GOT3 (cell line): ENCODE measurements at regions not wholly inside any gene's neighbourhood (a gene's known extent, or its start where the extent isn't known, plus 50 kb on each side); places are given as distances from the start of the nearest gene placed in this dataset.

Experiments used
- DNase-seq: peaks from one replicate; lab custom pipeline; 2025; ENCODE audit warnings: mixed read lengths; lab: John Stamatoyannopoulos, UW

DNA sequence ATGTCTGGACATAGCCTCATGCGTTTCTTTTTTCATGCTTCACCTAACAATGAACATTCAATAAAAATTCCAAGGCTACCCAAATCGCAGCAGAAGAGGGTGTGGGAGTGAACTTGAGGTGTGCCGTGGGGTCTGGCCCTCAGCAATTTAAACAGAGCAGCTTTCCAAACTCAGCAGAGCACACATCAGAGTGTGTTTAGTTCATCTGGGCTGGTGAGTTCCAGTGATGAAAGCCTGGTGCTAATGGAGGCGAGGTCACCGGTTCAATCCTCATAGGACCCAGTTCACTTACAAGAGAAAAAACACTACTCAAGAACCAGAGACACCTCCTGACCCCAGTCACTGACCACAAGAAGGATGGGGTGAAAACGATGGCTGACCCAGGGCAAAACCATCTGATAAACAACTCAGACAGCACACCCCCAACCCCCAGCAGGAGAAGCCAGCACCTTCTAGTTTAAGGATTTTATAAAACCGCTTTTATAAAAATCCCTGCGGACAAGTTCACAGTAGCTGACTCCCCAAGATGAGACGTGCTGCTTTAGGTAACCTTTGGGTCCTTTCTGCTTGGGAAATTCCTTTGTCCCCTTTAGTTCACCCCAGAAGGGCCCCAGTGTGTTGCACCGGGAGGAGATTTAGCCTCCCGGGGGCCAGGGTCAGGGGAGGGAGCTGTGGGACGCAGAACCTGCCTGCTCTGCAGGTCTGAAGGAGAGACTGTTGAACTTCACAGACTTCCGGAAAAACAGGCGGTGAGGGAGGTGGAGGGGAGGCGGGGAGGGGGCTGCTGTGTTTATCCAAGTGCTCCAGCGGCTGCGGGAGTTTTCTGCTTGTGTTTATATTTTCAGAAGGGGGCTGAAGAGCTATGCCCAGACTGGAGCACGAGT, 152.7 kb upstream of the SOX11 start:
- DNase-seq = no peak

- DNase-seq = no peak
These were observed 151.3 kb upstream of the SOX11 start for GRCh38 chr2:5540856-5541255.

- no peak for DNase-seq
These were observed 147.9 kb upstream of the SOX11 start for GRCh38 chr2:5544205-5544786.

DNA sequence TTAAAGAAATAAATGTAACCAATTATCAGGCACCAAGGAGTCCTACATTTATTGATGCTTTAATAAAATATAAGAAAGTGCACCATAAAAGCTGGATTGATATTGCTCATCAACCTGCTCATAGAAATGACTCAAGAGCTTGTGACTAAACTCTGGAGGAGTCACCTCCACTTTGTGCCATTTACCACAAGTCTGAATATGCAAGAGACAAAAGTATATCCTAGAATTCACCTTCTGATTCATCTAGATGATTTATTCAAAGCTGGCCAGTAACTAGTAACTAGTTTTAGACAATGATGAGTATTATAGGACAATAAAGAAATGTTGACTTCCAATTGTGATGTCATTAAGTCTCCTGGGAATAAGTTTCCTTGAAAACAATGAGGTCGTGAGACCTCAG, 146.0 kb upstream of the SOX11 start:
- DNase-seq = no peak

DNA sequence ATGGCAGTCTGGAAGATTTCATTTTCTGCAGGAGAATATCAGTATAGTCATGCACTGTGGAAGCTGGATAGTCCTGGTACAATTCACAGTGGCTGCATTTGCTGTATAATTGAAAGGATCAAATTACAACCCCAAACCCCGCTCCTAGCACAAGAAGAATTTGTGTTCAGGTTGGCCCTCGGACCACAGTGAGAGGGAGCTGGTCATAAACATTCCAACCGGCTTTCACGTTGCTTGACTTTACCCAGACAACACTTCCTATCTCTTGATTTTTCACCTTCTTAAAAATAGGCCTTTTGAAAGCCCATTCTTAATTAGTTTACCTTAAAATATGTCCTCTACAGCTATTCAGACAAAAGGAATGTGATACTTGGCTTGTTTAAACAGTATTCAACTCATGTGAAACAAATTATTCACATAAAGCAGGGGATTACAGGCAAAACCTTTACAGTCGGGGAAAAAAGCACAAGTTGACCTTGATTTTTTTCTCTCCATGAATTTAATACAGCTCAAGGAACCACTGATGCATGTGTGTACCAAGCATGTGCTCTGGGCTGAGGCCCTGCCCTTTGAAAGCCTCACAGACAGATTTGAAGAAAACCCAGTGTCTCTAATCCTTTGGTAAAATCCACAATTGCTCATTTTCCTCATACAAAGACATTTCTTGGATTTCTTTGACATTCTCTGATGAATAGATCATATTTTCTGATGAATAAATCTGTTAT, 143.0 kb upstream of the SOX11 start:
- no peak for DNase-seq

GRCh38 chr2:5549771-5550170, 142.4 kb upstream of the SOX11 start:
- no peak for DNase-seq

GRCh38 chr2:5555636-5556035, 136.5 kb upstream of the SOX11 start:
- DNase-seq = no peak

- no peak for DNase-seq
These were observed 131.2 kb upstream of the SOX11 start for GRCh38 chr2:5561006-5561405.

DNA sequence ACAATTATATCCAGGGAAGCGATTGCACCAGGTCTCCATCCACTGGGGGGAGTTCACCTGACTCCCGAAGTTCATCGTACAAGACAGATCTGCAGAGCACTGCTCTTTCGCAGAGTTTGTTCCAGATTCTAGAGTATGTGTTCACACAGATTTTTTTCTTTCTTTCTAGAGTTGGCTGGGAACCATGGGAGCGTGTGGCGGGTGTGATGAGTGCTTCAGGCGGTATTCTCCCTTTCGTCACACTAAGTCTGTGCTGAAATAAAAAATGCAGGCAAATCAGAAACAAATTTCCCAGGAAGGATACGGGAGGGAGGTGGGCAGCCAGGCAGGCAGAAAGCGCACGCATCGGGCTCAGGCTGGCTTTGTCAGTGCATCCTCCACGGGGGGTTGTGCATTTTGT, 129.8 kb upstream of the SOX11 start:
- DNase-seq = no peak

- no peak for DNase-seq
These were observed 129.3 kb upstream of the SOX11 start for GRCh38 chr2:5562865-5563264.

DNA sequence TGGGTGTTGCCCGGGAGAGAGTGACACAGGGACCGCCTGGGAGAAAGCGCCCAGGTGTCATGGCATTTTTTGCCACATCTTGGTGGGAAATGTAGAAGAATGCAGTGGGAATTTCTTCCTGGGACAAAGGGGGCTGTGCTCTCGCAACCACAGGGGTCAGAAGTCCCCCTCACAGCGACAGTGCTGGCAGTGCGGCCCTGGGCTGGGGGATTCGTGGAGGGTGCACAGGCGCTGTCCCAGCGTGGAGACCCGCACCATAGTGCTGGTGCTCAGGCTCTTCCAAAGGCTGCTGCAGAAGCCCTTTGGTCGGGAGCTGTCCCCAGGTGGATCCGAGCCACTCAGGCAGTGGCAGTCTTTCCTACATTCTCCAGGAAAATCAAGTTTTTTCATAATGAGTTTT, 128.8 kb upstream of the SOX11 start:
- DNase-seq = no peak

DNA sequence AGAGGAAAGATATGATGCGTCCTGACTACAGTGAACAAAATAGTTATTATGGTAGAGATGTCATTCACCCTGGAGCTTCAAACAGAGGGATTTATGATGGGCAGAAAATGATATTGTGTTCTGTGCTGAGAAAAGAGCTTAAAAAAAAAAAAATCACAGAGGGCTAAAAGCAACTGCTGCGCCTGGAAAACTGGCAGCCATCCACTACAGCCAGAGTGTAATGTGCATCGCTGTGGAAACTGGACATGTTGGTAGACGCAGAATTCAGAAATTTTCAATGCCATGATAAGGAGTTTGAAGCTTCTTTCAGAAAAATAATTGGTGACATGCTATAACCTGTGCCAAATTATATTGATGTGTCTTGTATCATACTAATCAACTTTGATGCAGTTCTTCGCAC, 122.9 kb upstream of the SOX11 start:
- DNase-seq = no peak

- no peak for DNase-seq
These were observed 116.2 kb upstream of the SOX11 start for GRCh38 chr2:5576015-5576414.

DNA sequence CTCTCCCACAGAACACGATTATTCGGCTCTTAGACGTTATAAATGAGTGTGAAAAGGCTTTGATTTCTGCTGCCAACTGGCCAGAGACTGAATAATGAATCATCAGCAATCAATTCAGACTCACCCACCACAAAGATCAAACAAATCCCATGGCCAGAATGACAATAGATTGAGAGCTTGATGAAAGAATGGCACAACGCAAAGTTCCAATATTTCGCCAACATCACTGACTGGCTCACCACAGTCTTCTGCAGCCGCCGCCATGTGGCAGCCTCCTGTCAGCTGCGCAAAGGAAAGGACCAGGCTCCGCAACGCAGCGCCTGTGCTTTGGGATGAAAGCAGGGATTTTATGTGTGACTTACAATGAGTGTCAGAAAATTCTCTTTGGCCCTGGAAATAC, 104.4 kb upstream of the SOX11 start:
- no peak for DNase-seq

DNA sequence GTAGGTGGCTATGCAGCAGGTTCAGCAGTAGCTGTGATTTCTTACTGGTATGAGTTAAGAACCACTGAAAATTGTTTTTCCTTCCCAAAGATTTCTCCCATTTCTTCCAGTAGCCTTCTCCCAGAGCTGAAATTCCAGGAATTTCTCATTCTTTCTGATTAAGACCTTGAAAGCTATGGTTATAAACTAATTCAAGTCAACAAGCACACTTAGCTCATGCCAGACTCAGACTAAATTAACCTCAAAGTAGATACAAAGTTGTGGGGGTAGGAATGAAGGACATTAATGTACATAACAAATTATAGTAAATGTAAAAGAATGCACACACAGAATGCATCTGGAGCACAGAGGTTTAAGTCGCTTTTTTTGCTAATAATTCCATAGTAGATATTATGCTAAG, 103.6 kb upstream of the SOX11 start:
- no peak for DNase-seq

GRCh38 chr2:5589183-5589582, 103.0 kb upstream of the SOX11 start:
- DNase-seq = no peak

GRCh38 chr2:5590886-5591285, 101.3 kb upstream of the SOX11 start:
- no peak for DNase-seq

- no peak for DNase-seq
These were observed 99.3 kb upstream of the SOX11 start for GRCh38 chr2:5592916-5593315.

DNA sequence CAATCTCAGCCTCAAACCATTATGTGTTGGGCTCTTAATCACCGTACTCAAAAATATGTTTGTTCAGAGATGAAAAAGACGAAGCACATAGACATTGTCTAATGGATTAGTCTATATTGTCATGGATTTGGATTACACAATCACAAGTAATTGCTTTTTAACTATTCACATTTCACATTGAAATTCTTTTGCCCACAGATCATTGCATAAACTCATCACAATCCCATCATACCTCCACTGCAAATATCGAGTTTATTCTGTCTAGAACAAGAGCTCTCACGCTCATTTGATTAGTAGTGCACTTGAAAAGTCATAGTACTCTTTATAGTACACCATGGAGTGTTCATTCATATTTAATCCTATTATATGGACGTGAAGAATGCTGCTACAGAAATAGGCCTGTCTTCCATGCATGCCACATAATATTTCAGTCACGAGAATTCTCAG, 97.9 kb upstream of the SOX11 start:
- DNase-seq = no peak

DNA sequence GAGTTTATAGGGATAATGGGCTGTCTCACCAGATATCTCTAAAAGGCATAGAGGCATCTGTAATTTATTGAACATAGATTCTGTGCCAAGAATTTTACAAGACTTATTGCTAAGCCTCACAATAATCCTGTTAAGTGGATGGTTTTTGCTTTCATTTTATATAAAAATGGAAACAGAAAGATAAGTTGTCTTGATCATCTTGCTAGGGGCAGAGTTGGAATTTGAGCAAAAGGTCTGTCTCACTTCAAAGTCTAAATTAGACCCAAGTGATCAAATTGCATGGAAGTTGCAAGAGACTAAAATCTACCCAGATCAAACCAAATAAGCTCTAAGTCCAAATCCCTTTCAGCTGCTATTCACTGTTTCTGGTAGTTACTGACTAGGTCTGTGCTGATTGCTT, 95.3 kb upstream of the SOX11 start:
- no peak for DNase-seq

GRCh38 chr2:5598156-5598555, 94.0 kb upstream of the SOX11 start:
- no peak for DNase-seq

- DNase-seq = no peak
These were observed 83.0 kb upstream of the SOX11 start for GRCh38 chr2:5609201-5609600.

- DNase-seq = no peak
These were observed 79.5 kb upstream of the SOX11 start for GRCh38 chr2:5612666-5613065.
